Upper lobe of left lung (tissue), 4 donors: ENCODE measurements at regions not wholly inside any gene's neighbourhood (a gene's known extent, or its start where the extent isn't known, plus 50 kb on each side); places are given as distances from the start of the nearest gene placed in this dataset.

Experiments used
- EP300 ChIP-seq, 4 donors: sonication (generic); formaldehyde crosslinking; IDR thresholded peaks; one replicate each; pipeline ENCODE4 v1.5.1; 2017; ENCODE audit warnings: antibody characterized with exemption in 4 of 4, control low read depth in 2 of 4
- POLR2AphosphoS5 ChIP-seq, 2 donors: sonication (generic); formaldehyde crosslinking; IDR thresholded peaks; one replicate each; pipeline ENCODE4 v1.5.1; 2017; ENCODE audit warnings: antibody characterized with exemption in 2 of 2
- TF ChIP-seq, protein P1 (sequence below), 6 experiments: fragments of 450-650 bp in 4 of 6; fragments of 200-600 bp in 2 of 6; sonication (generic) in 2 of 6; IDR thresholded peaks; one replicate each; pipeline ENCODE4 v1.5.1; 2016 to 2019; ENCODE audit warnings: antibody characterized with exemption in 6 of 6

DNA sequence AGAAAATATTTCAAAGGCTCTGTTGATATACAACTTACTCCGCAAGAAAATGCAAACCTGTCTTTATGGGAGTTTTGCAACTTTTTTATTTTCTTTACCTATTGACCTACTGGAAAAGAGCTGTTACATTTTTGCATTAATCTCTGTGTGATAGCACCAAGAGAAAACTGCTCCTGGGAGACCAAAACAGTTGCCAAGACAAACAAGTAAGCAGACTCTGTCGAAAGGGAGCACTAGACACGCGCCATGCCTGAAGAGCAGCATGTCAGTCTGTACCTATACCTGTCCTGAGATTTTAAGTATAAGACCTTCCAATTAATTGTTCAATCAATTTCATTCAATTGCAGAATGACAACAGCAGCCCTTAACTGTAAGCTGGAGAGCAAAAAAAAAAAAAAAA is 56.0 kb upstream of the TECRL start:
- TF ChIP-seq EP300 (IDR thresholded peaks at IDR 0.05) = no peak
- TF ChIP-seq, protein P1, sequence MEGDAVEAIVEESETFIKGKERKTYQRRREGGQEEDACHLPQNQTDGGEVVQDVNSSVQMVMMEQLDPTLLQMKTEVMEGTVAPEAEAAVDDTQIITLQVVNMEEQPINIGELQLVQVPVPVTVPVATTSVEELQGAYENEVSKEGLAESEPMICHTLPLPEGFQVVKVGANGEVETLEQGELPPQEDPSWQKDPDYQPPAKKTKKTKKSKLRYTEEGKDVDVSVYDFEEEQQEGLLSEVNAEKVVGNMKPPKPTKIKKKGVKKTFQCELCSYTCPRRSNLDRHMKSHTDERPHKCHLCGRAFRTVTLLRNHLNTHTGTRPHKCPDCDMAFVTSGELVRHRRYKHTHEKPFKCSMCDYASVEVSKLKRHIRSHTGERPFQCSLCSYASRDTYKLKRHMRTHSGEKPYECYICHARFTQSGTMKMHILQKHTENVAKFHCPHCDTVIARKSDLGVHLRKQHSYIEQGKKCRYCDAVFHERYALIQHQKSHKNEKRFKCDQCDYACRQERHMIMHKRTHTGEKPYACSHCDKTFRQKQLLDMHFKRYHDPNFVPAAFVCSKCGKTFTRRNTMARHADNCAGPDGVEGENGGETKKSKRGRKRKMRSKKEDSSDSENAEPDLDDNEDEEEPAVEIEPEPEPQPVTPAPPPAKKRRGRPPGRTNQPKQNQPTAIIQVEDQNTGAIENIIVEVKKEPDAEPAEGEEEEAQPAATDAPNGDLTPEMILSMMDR (IDR thresholded peaks at IDR 0.05) = no peak
- no peak for TF ChIP-seq POLR2AphosphoS5 (IDR thresholded peaks at IDR 0.05)
